Adrenal gland (tissue), 5 donors: ENCODE measurements at regions not wholly inside any gene's neighbourhood (a gene's known extent, or its start where the extent isn't known, plus 50 kb on each side); places are given as distances from the start of the nearest gene placed in this dataset.

Source experiments
- POLR2A ChIP-seq, 2 donors: fragments of 450-650 bp; IDR thresholded peaks; one replicate each; pipeline ENCODE4 v1.6.1; 2017; ENCODE audit warnings: antibody characterized with exemption in 2 of 2, mild to moderate bottlenecking in 2 of 2, moderate library complexity in 1 of 2
- TF ChIP-seq, protein P1 (sequence below), 6 experiments: fragments of 450-650 bp in 4 of 6; fragments of 200-600 bp in 2 of 6; sonication (generic) in 1 of 6; IDR thresholded peaks; 1 replicate in 5 of 6; 2 replicates in 1 of 6; pipeline versions ENCODE4 v1.5.1 to v1.8.0; 2016 to 2021; ENCODE audit warnings: antibody characterized with exemption in 6 of 6, mild to moderate bottlenecking in 2 of 6, moderate library complexity in 1 of 6
- donor health status: DM: no; HTN: no; CAD: no.

DNA sequence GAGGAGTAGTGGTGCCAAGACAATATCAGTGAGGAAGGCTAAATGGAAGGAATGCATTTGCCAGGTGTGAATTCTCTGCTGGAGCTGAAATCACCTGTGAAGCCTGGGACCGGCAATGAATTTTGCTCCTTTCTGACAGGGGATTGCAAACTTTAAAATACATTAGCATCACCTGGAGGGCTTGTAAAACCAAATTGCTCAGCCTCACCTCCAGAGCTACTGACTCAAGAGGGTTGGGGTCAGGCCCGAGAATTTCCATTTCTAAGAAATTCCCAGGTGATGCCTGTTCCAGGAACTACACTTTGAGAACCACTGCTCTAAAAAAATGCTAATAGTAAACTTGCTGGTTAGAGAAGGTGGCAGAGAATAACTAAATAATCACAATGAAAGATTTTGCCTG lies 445.6 kb upstream of the RBMS3 start:
- TF ChIP-seq POLR2A (IDR thresholded peaks at IDR 0.05), result no peak
- TF ChIP-seq, protein P1, sequence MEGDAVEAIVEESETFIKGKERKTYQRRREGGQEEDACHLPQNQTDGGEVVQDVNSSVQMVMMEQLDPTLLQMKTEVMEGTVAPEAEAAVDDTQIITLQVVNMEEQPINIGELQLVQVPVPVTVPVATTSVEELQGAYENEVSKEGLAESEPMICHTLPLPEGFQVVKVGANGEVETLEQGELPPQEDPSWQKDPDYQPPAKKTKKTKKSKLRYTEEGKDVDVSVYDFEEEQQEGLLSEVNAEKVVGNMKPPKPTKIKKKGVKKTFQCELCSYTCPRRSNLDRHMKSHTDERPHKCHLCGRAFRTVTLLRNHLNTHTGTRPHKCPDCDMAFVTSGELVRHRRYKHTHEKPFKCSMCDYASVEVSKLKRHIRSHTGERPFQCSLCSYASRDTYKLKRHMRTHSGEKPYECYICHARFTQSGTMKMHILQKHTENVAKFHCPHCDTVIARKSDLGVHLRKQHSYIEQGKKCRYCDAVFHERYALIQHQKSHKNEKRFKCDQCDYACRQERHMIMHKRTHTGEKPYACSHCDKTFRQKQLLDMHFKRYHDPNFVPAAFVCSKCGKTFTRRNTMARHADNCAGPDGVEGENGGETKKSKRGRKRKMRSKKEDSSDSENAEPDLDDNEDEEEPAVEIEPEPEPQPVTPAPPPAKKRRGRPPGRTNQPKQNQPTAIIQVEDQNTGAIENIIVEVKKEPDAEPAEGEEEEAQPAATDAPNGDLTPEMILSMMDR (IDR thresholded peaks at IDR 0.05), result no peak
